Heart right ventricle (tissue), 16 donors: ENCODE measurements at regions not wholly inside any gene's neighbourhood (a gene's known extent, or its start where the extent isn't known, plus 50 kb on each side); places are given as distances from the start of the nearest gene placed in this dataset.

Experiments used
- ATAC-seq, 8 donors: fragments of 200-7000 bp; cut with Tn5 transposase; one replicate each; pipeline ENCODE4 v1.9.1; 2020; ENCODE audit warnings: mild to moderate bottlenecking in 8 of 8, moderate library complexity in 8 of 8, moderate number of reproducible peaks in 1 of 8
- DNase-seq, 2 donors: peaks; one replicate each; pipeline ENCODE4 v3.0.0-alpha.2; 2020
- H3K27ac ChIP-seq, 10 donors: fragments of 200-600 bp; sonication (generic) in 2 of 10; one replicate each; pipeline versions ENCODE4 v1.5.0 to v1.8.0; 2020 to 2022; ENCODE audit warnings: mild to moderate bottlenecking in 3 of 10
- H3K27me3 ChIP-seq, 7 donors: fragments of 200-600 bp; one replicate each; pipeline ENCODE4 v1.8.0; 2021 to 2022; ENCODE audit warnings: mild to moderate bottlenecking in 2 of 7
- H3K36me3 ChIP-seq, 9 donors: fragments of 200-600 bp; sonication (generic) in 1 of 9; one replicate each; pipeline versions ENCODE4 v1.5.0 to v1.8.0; 2020 to 2022; ENCODE audit warnings: mild to moderate bottlenecking in 2 of 9
- H3K4me1 ChIP-seq, 9 donors: fragments of 200-600 bp; sonication (generic) in 1 of 9; one replicate each; pipeline versions ENCODE4 v1.5.0 to v1.8.0; 2020 to 2022; ENCODE audit warnings: mild to moderate bottlenecking in 4 of 9
- H3K4me3 ChIP-seq, 10 donors: fragments of 200-600 bp; sonication (generic) in 2 of 10; one replicate each; pipeline versions ENCODE4 v1.5.0 to v1.8.0; 2020 to 2022; ENCODE audit warnings: mild to moderate bottlenecking in 7 of 10, moderate library complexity in 2 of 10
- H3K9me3 ChIP-seq, 11 donors: fragments of 200-600 bp in 10 of 11; sonication (generic) in 2 of 11; one replicate each; pipeline versions ENCODE4 v1.5.0 to v1.8.0; 2013 to 2022; ENCODE audit warnings: mild to moderate bottlenecking in 2 of 11, control low read depth in 1 of 11, moderate library complexity in 1 of 11
- WGBS, 2 donors: extraction: QIAGEN DNeasy Blood & Tissue Kit; methylation state at CpG; one replicate each; pipeline ENCODE4 v1.1.7; 2013; ENCODE audit warnings: inconsistent platforms in 1 of 2; 5-methylcytosine and 5-hydroxymethylcytosine counted together
- intact Hi-C, 10 donors: fragments of 100-400 bp; cut with DNase I; formaldehyde crosslinking; loops; one replicate each; pipeline versions ENCODE4 v1.11.1 to v1.14.2; 2022
- TF ChIP-seq, protein P1 (sequence below), 9 donors: fragments of 200-600 bp; sonication (generic) in 2 of 9; IDR thresholded peaks; one replicate each; pipeline versions ENCODE4 v1.5.0 to v1.8.0; 2021 to 2022; ENCODE audit warnings: antibody characterized with exemption in 9 of 9, mild to moderate bottlenecking in 5 of 9, moderate library complexity in 1 of 9
- donor health status: Arrhythmogenic right ventricular cardiomyopathy.
- donor health status: ischemic (EF 13 %, LVEDD 7.1; RV severe dilation, severe dysfunction).
- donor health status: healthy with polysubstance abuse.
- donor health status: DM: no; HTN: yes; CAD: no.
- donor health status: DM: no; HTN: no; CAD: no.
- donor health status: ischemic (EF 25% LVEDD 6.9; RV normal size, moderate dysfunction).
- donor health status: ischemic (EF 25% LVEDD 5.7; RV mildly dilated, moderate dysfunction).
- donor health status: healthy.
- donor health status: DM: yes; HTN: yes; CAD: no.
- donor health status: Ischemic cardiomyopathy.
- donor health status: ischemic (EF 35%, LVEDD 5.7; RV mildly dilated, moderate dysfunction).
- donor health status: nonischemic (EF 11% LVEDD 7.7; RV severe dilation, severe dysfunction).
- donor health status: DM: yes; HTN: yes; CAD: no.
- donor health status: PGD.
- donor health status: ischemic (EF 29% LVEDD 5.4; RV normal size, mild dysfunction).
- donor health status: nonischemic (EF 23%, LVEDD 6.1; RV moderate dilation, normal function).

DNA sequence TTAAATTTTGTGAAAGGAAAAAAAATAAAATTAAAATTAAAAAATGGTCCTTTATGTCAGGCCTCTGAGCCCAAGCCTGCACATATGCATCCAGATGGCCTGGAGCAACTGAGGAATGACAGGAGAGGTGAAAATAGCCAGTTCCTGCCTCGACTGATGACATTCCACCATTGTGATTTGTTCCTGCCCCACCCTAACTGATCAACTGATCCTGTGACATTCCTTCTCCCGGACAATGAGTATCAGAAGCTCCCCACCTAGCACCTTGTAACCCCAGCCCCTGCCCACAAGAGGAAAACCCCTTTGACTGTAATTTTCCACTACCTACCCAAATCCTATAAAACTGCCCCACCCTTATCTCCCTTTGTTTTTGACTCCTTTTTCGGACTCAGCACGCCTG is 972.2 kb upstream of the GHITM start:
- WGBS, 2 donors: 72 to 79% methylated on average over 4 of the region's 4 CpGs
- H3K4me1 ChIP-seq: no peaks in the 10 kb centered on the region

DNA sequence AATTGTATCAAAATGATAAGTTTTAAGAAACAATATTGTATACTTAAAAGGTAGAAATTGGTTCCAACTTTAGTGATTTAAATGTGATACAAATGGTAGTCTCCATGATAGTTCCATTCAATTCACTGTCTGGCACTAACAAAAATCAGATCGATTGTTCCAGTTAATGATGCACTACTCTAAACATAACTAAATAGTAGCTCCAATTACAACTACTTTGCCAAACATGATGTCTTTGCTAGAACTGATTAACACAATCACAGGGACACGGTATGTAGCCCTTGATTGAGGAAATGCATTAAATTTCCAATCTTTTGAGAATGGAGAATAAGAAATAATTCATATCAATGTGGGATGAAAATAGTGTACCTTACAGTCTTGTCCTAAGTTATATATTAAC is 962.4 kb upstream of the GHITM start:
- 89 to 92% methylated on average over 2 of the region's 2 CpGs for WGBS, 2 donors
- H3K27ac ChIP-seq: no peak overlapping the region
- H3K27me3 ChIP-seq: no peaks in the 10 kb centered on the region
- no peak for DNase-seq
- peaks cover 0 to 11% (median 0%) of the 10 kb centered on the region in 11 donors for H3K9me3 ChIP-seq
- no peak for ATAC-seq
- H3K36me3 ChIP-seq: no peaks in the 10 kb centered on the region
- no peak overlapping the region for H3K4me3 ChIP-seq
- intact Hi-C loops: no loop called here
- TF ChIP-seq, protein P1, sequence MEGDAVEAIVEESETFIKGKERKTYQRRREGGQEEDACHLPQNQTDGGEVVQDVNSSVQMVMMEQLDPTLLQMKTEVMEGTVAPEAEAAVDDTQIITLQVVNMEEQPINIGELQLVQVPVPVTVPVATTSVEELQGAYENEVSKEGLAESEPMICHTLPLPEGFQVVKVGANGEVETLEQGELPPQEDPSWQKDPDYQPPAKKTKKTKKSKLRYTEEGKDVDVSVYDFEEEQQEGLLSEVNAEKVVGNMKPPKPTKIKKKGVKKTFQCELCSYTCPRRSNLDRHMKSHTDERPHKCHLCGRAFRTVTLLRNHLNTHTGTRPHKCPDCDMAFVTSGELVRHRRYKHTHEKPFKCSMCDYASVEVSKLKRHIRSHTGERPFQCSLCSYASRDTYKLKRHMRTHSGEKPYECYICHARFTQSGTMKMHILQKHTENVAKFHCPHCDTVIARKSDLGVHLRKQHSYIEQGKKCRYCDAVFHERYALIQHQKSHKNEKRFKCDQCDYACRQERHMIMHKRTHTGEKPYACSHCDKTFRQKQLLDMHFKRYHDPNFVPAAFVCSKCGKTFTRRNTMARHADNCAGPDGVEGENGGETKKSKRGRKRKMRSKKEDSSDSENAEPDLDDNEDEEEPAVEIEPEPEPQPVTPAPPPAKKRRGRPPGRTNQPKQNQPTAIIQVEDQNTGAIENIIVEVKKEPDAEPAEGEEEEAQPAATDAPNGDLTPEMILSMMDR (IDR thresholded peaks at IDR 0.05): no peak
- no peaks in the 10 kb centered on the region for H3K4me1 ChIP-seq

More for the DNA sequence above, 972.2 kb upstream of the GHITM start:
- no peak overlapping the region for H3K27ac ChIP-seq
- H3K4me3 ChIP-seq: no peak overlapping the region
- no peaks in the 10 kb centered on the region for H3K27me3 ChIP-seq
- TF ChIP-seq, protein P1 (IDR thresholded peaks at IDR 0.05): no peak
- peaks cover 0 to 14% (median 0%) of the 10 kb centered on the region in 11 donors for H3K9me3 ChIP-seq
- ATAC-seq: no peak
- intact Hi-C loops: no loop called here
- no peaks in the 10 kb centered on the region for H3K36me3 ChIP-seq
- no peak for DNase-seq

DNA sequence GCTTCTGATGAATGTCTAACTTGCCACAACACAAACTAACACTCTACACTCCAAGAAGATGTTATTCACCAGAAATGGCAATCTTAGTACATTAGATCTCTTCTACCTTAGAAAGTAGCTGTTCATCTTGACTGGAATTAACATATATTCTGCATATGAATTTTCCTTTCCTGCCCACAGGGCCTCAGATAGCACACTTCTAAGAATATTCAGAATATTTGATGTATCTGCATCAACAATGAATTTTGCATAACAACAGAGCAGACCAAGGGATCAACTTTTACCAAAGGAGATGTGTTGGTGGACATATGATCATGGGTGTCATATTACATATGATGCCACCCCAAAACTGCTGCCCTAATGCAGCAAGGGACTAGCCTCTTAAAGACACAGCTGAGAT is 960.8 kb upstream of the GHITM start:
- Histone ChIP-seq H3K27me3 (no peaks in the 10 kb centered on the region), H3K27ac (no peak overlapping the region), H3K36me3 (no peaks in the 10 kb centered on the region), H3K4me1 (no peaks in the 10 kb centered on the region), H3K9me3 (peaks cover 0 to 7% (median 0%) of the 10 kb centered on the region in 11 donors), H3K4me3 (no peak overlapping the region)
- no peak for DNase-seq
- TF ChIP-seq, protein P1 (IDR thresholded peaks at IDR 0.05): no peak
- no peak for ATAC-seq
- intact Hi-C loops: no loop called here

DNA sequence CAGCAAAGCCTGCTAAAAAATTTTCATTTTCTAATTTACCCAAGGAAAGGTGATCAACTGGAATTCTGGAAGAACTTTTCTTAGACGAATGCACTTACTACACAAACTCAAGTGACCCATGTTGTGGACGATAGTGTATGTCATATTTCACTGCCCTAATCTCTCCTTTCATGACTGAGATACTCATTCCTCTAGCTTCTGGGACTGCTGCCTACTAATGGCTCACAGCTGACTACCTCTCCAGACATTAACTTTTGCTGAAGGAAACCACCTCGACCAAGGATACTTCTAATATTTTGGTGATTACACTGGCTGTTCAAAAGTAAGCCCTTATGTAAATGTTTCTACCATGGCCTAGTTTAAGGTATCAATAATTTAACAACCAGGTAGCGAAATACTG is 959.9 kb upstream of the GHITM start:
- H3K4me1 ChIP-seq: no peaks in the 10 kb centered on the region
- no peaks in the 10 kb centered on the region for H3K36me3 ChIP-seq
- DNase-seq: no peak
- TF ChIP-seq, protein P1 (IDR thresholded peaks at IDR 0.05): no peak
- no peak overlapping the region for H3K27ac ChIP-seq
- WGBS, 2 donors: 86 to 87% methylated on average over 4 of the region's 4 CpGs
- intact Hi-C loops: no loop called here
- H3K9me3 ChIP-seq: peaks cover 0 to 3% (median 0%) of the 10 kb centered on the region in 11 donors
- no peak for ATAC-seq
- H3K4me3 ChIP-seq: no peak overlapping the region
- H3K27me3 ChIP-seq: no peaks in the 10 kb centered on the region

DNA sequence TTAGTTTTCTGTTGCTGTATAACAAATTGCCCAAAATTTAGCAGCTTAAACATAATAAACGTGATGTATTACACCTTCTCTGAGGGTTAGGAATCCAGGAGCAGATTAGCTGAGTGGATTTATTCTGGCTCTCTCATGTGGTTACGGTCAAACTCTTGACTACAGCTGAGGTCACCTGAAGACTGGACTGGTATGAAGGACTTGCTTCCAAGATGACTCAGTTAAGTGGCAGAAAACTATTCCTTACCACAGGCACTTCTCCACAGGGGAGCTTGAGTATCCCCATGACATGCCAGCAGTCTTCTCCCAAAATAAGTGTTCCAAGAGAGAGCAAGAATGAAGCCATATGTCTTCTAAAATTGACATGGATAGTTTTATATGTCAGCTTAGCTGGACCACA is 957.2 kb upstream of the GHITM start:
- H3K27ac ChIP-seq: no peak overlapping the region
- H3K4me3 ChIP-seq: no peak overlapping the region
- H3K36me3 ChIP-seq: no peaks in the 10 kb centered on the region
- ATAC-seq (no peak), DNase-seq (no peak)
- 82 to 83% methylated on average over 2 of the region's 2 CpGs for WGBS, 2 donors
- no peaks in the 10 kb centered on the region for H3K4me1 ChIP-seq
- intact Hi-C loops: no loop called here
- TF ChIP-seq, protein P1 (IDR thresholded peaks at IDR 0.05): no peak
- H3K27me3 ChIP-seq: no peaks in the 10 kb centered on the region
- H3K9me3 ChIP-seq: peaks cover 0 to 3% (median 0%) of the 10 kb centered on the region in 11 donors
